GM12875 (cell line): ENCODE measurements at regions not wholly inside any gene's neighbourhood (a gene's known extent, or its start where the extent isn't known, plus 50 kb on each side); places are given as distances from the start of the nearest gene placed in this dataset.

Source experiments
- H3K4me3 ChIP-seq: one replicate; pipeline ENCODE4 v1.5.1; 2011; ENCODE audit warnings: low read depth, low read length, control low read depth
- CTCF ChIP-seq: IDR thresholded peaks from 2 replicates; pipeline ENCODE4 v1.5.1; 2011; ENCODE audit warnings: low read depth, mild to moderate bottlenecking, control low read depth, inconsistent platforms, low read length, moderate library complexity, borderline replicate concordance; ENCODE audit not compliant: insufficient read depth

- TF ChIP-seq CTCF = no peak
- no peak overlapping the region for H3K4me3 ChIP-seq
Measured at GRCh38 chr4:180541678-180542077, 1701.5 kb upstream of the TENM3 start.

- no peak for TF ChIP-seq CTCF
- H3K4me3 ChIP-seq = no peak overlapping the region
Measured at GRCh38 chr4:180542445-180543100, 1700.6 kb upstream of the TENM3 start.

- TF ChIP-seq CTCF = no peak
- no peak overlapping the region for H3K4me3 ChIP-seq
Measured at GRCh38 chr4:180550106-180550505, 1693.1 kb upstream of the TENM3 start.

- H3K4me3 ChIP-seq = no peak overlapping the region
- TF ChIP-seq CTCF = peak; percentile 33; the same call in 1 of the 2 replicates
Measured at GRCh38 chr4:180557348-180557747, 1685.9 kb upstream of the TENM3 start.

- no peak overlapping the region for H3K4me3 ChIP-seq
- TF ChIP-seq CTCF = no peak
Measured at GRCh38 chr4:180557950-180558349, 1685.3 kb upstream of the TENM3 start.

- no peak overlapping the region for H3K4me3 ChIP-seq
- no peak for TF ChIP-seq CTCF
Measured at GRCh38 chr4:180558427-180558826, 1684.8 kb upstream of the TENM3 start.

- no peak for TF ChIP-seq CTCF
- no peak overlapping the region for H3K4me3 ChIP-seq
Measured at GRCh38 chr4:180560896-180561295, 1682.3 kb upstream of the TENM3 start.
